Neural cell (in vitro differentiated cells): ENCODE measurements at regions not wholly inside any gene's neighbourhood (a gene's known extent, or its start where the extent isn't known, plus 50 kb on each side); places are given as distances from the start of the nearest gene placed in this dataset.

ENCODE experiments used
- H2AFZ ChIP-seq: fragments of 200-600, 300-800 bp; sonication (generic), shearing (Covaris generic); 2 replicates; pipeline ENCODE4 v1.6.0; 2014; ENCODE audit warnings: low read depth, mild to moderate bottlenecking, antibody characterized with exemption, low read length, moderate library complexity
- H3F3A ChIP-seq: fragments of 200-600 bp; shearing (Covaris generic); 2 replicates; pipeline ENCODE4 v1.6.1; 2016; ENCODE audit warnings: mild to moderate bottlenecking, moderate library complexity, mixed read lengths, antibody characterized with exemption, low read length; ENCODE audit not compliant: insufficient read depth, poor library complexity, severe bottlenecking
- H3K27ac ChIP-seq: fragments of 200-600, 300-800 bp; sonication (generic), shearing (Covaris generic); 2 replicates; pipeline ENCODE4 v1.5.1; 2014; ENCODE audit warnings: mild to moderate bottlenecking, low read length, moderate library complexity
- H3K27me3 ChIP-seq: fragments of 300-800, 200-600 bp; sonication (generic), shearing (Covaris generic); 2 replicates; pipeline ENCODE4 v1.6.0; 2014; ENCODE audit warnings: mild to moderate bottlenecking, low read depth, low read length, moderate library complexity; ENCODE audit not compliant: insufficient read depth
- H3K36me3 ChIP-seq: fragments of 300-800, 200-600 bp; sonication (generic), shearing (Covaris generic); 2 replicates; pipeline ENCODE4 v1.5.1; 2014; ENCODE audit warnings: mild to moderate bottlenecking, antibody characterized with exemption, low read length, moderate library complexity; ENCODE audit not compliant: insufficient read depth
- H3K4me2 ChIP-seq: fragments of 300-800, 200-600 bp; sonication (generic), shearing (Covaris generic); 2 replicates; pipeline ENCODE4 v1.6.0; 2014; ENCODE audit warnings: mild to moderate bottlenecking, low read length
- H3K4me3 ChIP-seq: fragments of 300-800, 200-600 bp; sonication (generic), shearing (Covaris generic); 2 replicates; pipeline ENCODE4 v1.5.1; 2014; ENCODE audit warnings: mild to moderate bottlenecking, low read length, moderate library complexity
- H3K79me2 ChIP-seq: fragments of 200-600 bp; shearing (Covaris generic); replicated peaks from 2 replicates; pipeline ENCODE4 v1.6.0; 2014; ENCODE audit warnings: mild to moderate bottlenecking, low read length, moderate library complexity; ENCODE audit not compliant: insufficient read depth
- H3K9ac ChIP-seq: fragments of 300-800, 200-600 bp; sonication (generic), shearing (Covaris generic); 2 replicates; pipeline ENCODE4 v1.6.1; 2016; ENCODE audit warnings: mild to moderate bottlenecking, low read length, mixed read lengths
- H3K9me2 ChIP-seq: fragments of 200-600 bp; shearing (Covaris generic); 2 replicates; pipeline ENCODE4 v1.6.1; 2016; ENCODE audit warnings: mild to moderate bottlenecking, low read length, mixed read lengths; ENCODE audit not compliant: insufficient read depth
- H3K9me3 ChIP-seq: fragments of 200-600, 300-800 bp; sonication (generic), shearing (Covaris generic); 2 replicates; pipeline ENCODE4 v1.6.1; 2016; ENCODE audit warnings: mild to moderate bottlenecking, mixed run types, low read length, moderate library complexity, mixed read lengths
- H4K20me1 ChIP-seq: fragments of 200-600 bp; shearing (Covaris generic); 2 replicates; pipeline ENCODE4 v1.6.1; 2016; ENCODE audit warnings: mild to moderate bottlenecking, mixed run types; ENCODE audit not compliant: insufficient read depth
- EP300 ChIP-seq: fragments of 450-650 bp; conservative IDR thresholded peaks from 2 replicates; pipeline ENCODE4 v1.6.1; 2014; ENCODE audit warnings: antibody characterized with exemption, mild to moderate bottlenecking, moderate library complexity; ENCODE audit not compliant: poor library complexity, severe bottlenecking
- EZH2 ChIP-seq: fragments of 200-600, 300-800 bp; shearing (Covaris generic), sonication (generic); IDR thresholded peaks from 2 replicates; pipeline ENCODE4 v1.6.1; 2014; ENCODE audit warnings: antibody characterized with exemption, low read length, borderline replicate concordance, mild to moderate bottlenecking; ENCODE audit not compliant: insufficient read depth, poor library complexity, severe bottlenecking
- MXI1 ChIP-seq: fragments of 450-650 bp; conservative IDR thresholded peaks from 2 replicates; pipeline ENCODE4 v1.6.1; 2014; ENCODE audit warnings: antibody characterized with exemption, mild to moderate bottlenecking; ENCODE audit not compliant: poor library complexity, severe bottlenecking
- POLR2AphosphoS5 ChIP-seq: IDR thresholded peaks from 2 replicates; pipeline ENCODE4 v1.6.1; 2012
- RAD21 ChIP-seq: fragments of 450-650 bp; conservative IDR thresholded peaks from 2 replicates; pipeline ENCODE4 v1.6.1; 2014; ENCODE audit warnings: antibody characterized with exemption, mild to moderate bottlenecking, moderate library complexity
- SMC3 ChIP-seq: fragments of 450-650 bp; conservative IDR thresholded peaks from 2 replicates; pipeline ENCODE4 v1.6.1; 2014; ENCODE audit warnings: antibody characterized with exemption, mild to moderate bottlenecking, moderate library complexity; ENCODE audit not compliant: poor library complexity
- TAF1 ChIP-seq: IDR thresholded peaks from 2 replicates; pipeline ENCODE4 v1.6.1; 2012; ENCODE audit warnings: low read depth
- TF ChIP-seq, protein P1 (sequence below): fragments of 450-650 bp; IDR thresholded peaks from 2 replicates; pipeline ENCODE4 v1.5.1; 2014; ENCODE audit warnings: antibody characterized with exemption, mild to moderate bottlenecking, moderate library complexity; ENCODE audit not compliant: poor library complexity, severe bottlenecking
- TF ChIP-seq, protein P2 (sequence below): IDR thresholded peaks from 2 replicates; pipeline ENCODE4 v1.6.1; 2012; ENCODE audit warnings: borderline replicate concordance

DNA sequence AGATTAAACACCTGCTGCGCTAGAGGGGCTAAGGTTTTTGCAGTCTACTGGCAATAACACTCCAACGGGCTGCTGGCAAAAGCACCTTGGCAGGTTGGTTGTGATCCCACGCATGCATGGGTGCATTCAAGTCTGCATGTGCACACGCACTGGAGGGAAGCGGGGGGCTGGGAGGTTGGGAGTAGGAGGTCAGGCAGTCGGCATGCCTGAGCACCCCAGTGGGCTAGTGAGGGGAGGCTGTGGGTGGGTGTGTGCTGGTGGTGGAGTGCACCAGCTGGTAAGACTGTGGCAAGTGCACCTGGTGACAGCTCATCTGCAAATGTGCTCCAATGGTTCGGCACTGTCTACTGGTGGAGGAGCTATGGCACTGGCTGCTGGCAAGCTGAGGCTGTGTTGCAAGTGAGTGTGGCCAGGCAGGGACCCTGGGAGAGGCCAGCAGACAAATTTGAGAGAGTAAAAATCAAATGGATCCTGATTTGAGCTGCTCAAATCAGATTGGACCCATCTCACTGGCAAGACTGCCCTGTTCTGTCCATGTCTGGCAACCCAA, 460.6 kb upstream of the DSEL start:
- Histone ChIP-seq H3K27ac (no peak overlapping the region), H3K4me3 (no peak overlapping the region), H3K4me2 (no peak overlapping the region), H3K27me3 (no peaks in the 10 kb centered on the region), H2AFZ (no peak overlapping the region), H3F3A (no peaks in the 10 kb centered on the region), H3K9ac (no peak overlapping the region), H3K9me2 (no peaks in the 10 kb centered on the region), H3K9me3 (no peaks in the 10 kb centered on the region), H3K79me2 (no peaks in the 10 kb centered on the region), H3K36me3 (no peaks in the 10 kb centered on the region), H4K20me1 (no peaks in the 10 kb centered on the region)
- TF ChIP-seq SMC3, result no peak
- TF ChIP-seq, protein P1, sequence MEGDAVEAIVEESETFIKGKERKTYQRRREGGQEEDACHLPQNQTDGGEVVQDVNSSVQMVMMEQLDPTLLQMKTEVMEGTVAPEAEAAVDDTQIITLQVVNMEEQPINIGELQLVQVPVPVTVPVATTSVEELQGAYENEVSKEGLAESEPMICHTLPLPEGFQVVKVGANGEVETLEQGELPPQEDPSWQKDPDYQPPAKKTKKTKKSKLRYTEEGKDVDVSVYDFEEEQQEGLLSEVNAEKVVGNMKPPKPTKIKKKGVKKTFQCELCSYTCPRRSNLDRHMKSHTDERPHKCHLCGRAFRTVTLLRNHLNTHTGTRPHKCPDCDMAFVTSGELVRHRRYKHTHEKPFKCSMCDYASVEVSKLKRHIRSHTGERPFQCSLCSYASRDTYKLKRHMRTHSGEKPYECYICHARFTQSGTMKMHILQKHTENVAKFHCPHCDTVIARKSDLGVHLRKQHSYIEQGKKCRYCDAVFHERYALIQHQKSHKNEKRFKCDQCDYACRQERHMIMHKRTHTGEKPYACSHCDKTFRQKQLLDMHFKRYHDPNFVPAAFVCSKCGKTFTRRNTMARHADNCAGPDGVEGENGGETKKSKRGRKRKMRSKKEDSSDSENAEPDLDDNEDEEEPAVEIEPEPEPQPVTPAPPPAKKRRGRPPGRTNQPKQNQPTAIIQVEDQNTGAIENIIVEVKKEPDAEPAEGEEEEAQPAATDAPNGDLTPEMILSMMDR, result no peak
- no peak for TF ChIP-seq TAF1
- no peak for TF ChIP-seq MXI1
- no peak for TF ChIP-seq EP300
- TF ChIP-seq EZH2, result no peak
- TF ChIP-seq, protein P2, sequence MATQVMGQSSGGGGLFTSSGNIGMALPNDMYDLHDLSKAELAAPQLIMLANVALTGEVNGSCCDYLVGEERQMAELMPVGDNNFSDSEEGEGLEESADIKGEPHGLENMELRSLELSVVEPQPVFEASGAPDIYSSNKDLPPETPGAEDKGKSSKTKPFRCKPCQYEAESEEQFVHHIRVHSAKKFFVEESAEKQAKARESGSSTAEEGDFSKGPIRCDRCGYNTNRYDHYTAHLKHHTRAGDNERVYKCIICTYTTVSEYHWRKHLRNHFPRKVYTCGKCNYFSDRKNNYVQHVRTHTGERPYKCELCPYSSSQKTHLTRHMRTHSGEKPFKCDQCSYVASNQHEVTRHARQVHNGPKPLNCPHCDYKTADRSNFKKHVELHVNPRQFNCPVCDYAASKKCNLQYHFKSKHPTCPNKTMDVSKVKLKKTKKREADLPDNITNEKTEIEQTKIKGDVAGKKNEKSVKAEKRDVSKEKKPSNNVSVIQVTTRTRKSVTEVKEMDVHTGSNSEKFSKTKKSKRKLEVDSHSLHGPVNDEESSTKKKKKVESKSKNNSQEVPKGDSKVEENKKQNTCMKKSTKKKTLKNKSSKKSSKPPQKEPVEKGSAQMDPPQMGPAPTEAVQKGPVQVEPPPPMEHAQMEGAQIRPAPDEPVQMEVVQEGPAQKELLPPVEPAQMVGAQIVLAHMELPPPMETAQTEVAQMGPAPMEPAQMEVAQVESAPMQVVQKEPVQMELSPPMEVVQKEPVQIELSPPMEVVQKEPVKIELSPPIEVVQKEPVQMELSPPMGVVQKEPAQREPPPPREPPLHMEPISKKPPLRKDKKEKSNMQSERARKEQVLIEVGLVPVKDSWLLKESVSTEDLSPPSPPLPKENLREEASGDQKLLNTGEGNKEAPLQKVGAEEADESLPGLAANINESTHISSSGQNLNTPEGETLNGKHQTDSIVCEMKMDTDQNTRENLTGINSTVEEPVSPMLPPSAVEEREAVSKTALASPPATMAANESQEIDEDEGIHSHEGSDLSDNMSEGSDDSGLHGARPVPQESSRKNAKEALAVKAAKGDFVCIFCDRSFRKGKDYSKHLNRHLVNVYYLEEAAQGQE, result no peak
- TF ChIP-seq RAD21, result no peak
- no peak for TF ChIP-seq POLR2AphosphoS5

DNA sequence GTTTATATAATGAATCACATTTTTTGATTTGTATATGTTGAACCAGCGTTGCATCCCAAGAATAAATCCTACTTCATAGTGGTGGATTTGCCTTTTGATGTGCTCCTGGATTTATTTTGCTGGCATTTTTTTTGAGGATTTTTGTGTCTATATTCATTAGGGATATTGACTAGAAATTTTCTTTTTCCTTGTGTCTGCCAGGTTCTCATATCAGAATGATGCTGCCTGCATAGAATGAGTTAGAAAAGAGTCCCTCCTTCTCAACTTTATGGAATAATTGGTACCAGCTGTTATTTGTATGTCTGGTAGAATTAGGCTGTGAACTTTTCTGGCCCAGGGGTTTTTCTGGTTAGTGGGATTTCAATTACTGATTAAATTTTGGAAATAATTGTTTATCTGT, 457.4 kb upstream of the DSEL start:
- H3K79me2 ChIP-seq, result no peaks in the 10 kb centered on the region
- no peaks in the 10 kb centered on the region for H3K9me2 ChIP-seq
- H3F3A ChIP-seq, result no peaks in the 10 kb centered on the region
- H3K27ac ChIP-seq, result no peak overlapping the region
- no peaks in the 10 kb centered on the region for H3K36me3 ChIP-seq
- H3K9ac ChIP-seq, result no peak overlapping the region
- no peaks in the 10 kb centered on the region for H4K20me1 ChIP-seq
- H3K27me3 ChIP-seq, result no peaks in the 10 kb centered on the region
- H3K9me3 ChIP-seq, result no peaks in the 10 kb centered on the region
- no peak overlapping the region for H2AFZ ChIP-seq
- no peak overlapping the region for H3K4me3 ChIP-seq
- TF ChIP-seq POLR2AphosphoS5 (no peak), TAF1 (no peak), RAD21 (no peak), EZH2 (no peak)
- TF ChIP-seq, protein P1, result no peak
- no peak overlapping the region for H3K4me2 ChIP-seq
